ENCODE measurements at regions not wholly inside any gene's neighbourhood (a gene's known extent, or its start where the extent isn't known, plus 50 kb on each side); places are given as distances from the start of the nearest gene placed in this dataset.

DNA sequence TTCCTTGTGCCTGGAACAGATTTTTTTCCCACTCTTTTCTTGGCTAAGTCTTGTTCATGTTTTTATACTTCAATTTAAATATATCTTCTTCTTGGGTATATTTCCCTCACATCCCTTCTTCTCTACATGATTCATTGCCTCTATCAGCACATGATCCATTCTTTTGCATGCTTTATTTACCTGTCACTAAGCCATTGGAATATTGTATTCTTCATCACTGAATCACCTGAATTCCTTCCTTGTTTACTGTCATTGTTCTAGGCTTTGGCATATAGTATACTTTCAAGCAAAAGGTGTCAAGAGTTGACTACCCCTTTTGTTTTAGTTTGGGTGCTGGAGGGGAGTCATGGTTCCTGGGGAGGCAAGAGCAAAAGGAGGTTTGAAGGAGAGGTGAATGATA lies 464.5 kb upstream of the LRRC7 start:
- H3K79me2 ChIP-seq (ENCODE audit: insufficient read depth, low read length) = no peaks in the 10 kb centered on the region
- H3F3A ChIP-seq (ENCODE audit: insufficient read depth, low read length) = no peaks in the 10 kb centered on the region
- no peak overlapping the region for H3K4me2 ChIP-seq (ENCODE audit: low read length)
- TF ChIP-seq EZH2 (IDR thresholded peaks at IDR 0.05; ENCODE audit: borderline replicate concordance, low read length) = no peak
- no peak for TF ChIP-seq CTCF (IDR thresholded peaks at IDR 0.05; ENCODE audit: low read length)
- H3K27ac ChIP-seq (ENCODE audit: low read depth, low read length, poor library complexity, severe bottlenecking) = no peak overlapping the region
- no peaks in the 10 kb centered on the region for H3K27me3 ChIP-seq (ENCODE audit: insufficient read depth, low read length)
- no peaks in the 10 kb centered on the region for H3K9me2 ChIP-seq (ENCODE audit: low read depth, low read length)
- no peaks in the 10 kb centered on the region for H3K9me3 ChIP-seq (ENCODE audit: low read length)
- no peak overlapping the region for H3K4me3 ChIP-seq (ENCODE audit: low read depth, low read length, poor library complexity, severe bottlenecking)
- no peak overlapping the region for H3K9ac ChIP-seq (ENCODE audit: low read length)
- no peaks in the 10 kb centered on the region for H3K4me1 ChIP-seq (ENCODE audit: insufficient read depth, low read length, severe bottlenecking)
- no peaks in the 10 kb centered on the region for H3K36me3 ChIP-seq (ENCODE audit: insufficient read depth, low read length)
- H4K20me1 ChIP-seq (ENCODE audit: insufficient read depth, low read length) = no peaks in the 10 kb centered on the region
- no peak overlapping the region for H2AFZ ChIP-seq (ENCODE audit: low read length)

- no peaks in the 10 kb centered on the region for H3K9me2 ChIP-seq (ENCODE audit: low read depth, low read length)
- H3K9ac ChIP-seq (ENCODE audit: low read length) = no peak overlapping the region
- no peaks in the 10 kb centered on the region for H3K4me1 ChIP-seq (ENCODE audit: insufficient read depth, low read length, severe bottlenecking)
- no peaks in the 10 kb centered on the region for H3K9me3 ChIP-seq (ENCODE audit: low read length)
- H3F3A ChIP-seq (ENCODE audit: insufficient read depth, low read length) = no peaks in the 10 kb centered on the region
- H3K27ac ChIP-seq (ENCODE audit: low read depth, low read length, poor library complexity, severe bottlenecking) = no peak overlapping the region
- H3K27me3 ChIP-seq (ENCODE audit: insufficient read depth, low read length) = no peaks in the 10 kb centered on the region
- TF ChIP-seq CTCF (IDR thresholded peaks at IDR 0.05; ENCODE audit: low read length) = no peak
- no peak for TF ChIP-seq EZH2 (IDR thresholded peaks at IDR 0.05; ENCODE audit: borderline replicate concordance, low read length)
- no peak overlapping the region for H3K4me2 ChIP-seq (ENCODE audit: low read length)
- H3K79me2 ChIP-seq (ENCODE audit: insufficient read depth, low read length) = no peaks in the 10 kb centered on the region
- no peaks in the 10 kb centered on the region for H4K20me1 ChIP-seq (ENCODE audit: insufficient read depth, low read length)
- H3K4me3 ChIP-seq (ENCODE audit: low read depth, low read length, poor library complexity, severe bottlenecking) = no peak overlapping the region
- no peaks in the 10 kb centered on the region for H3K36me3 ChIP-seq (ENCODE audit: insufficient read depth, low read length)
- no peak overlapping the region for H2AFZ ChIP-seq (ENCODE audit: low read length)
Observed at GRCh38 chr1:69103705-69104385, 463.9 kb upstream of the LRRC7 start.

GRCh38 chr1:69104894-69105293 lies 462.8 kb upstream of the LRRC7 start:
- Histone ChIP-seq H3K79me2 (ENCODE audit: insufficient read depth, low read length) (no peaks in the 10 kb centered on the region), H3K4me1 (ENCODE audit: insufficient read depth, low read length, severe bottlenecking) (no peaks in the 10 kb centered on the region), H3K4me3 (ENCODE audit: low read depth, low read length, poor library complexity, severe bottlenecking) (no peak overlapping the region), H2AFZ (ENCODE audit: low read length) (no peak overlapping the region), H3K9me3 (ENCODE audit: low read length) (no peaks in the 10 kb centered on the region), H3F3A (ENCODE audit: insufficient read depth, low read length) (no peaks in the 10 kb centered on the region), H3K4me2 (ENCODE audit: low read length) (no peak overlapping the region), H3K27ac (ENCODE audit: low read depth, low read length, poor library complexity, severe bottlenecking) (no peak overlapping the region), H3K27me3 (ENCODE audit: insufficient read depth, low read length) (no peaks in the 10 kb centered on the region), H3K9ac (ENCODE audit: low read length) (no peak overlapping the region), H4K20me1 (ENCODE audit: insufficient read depth, low read length) (no peaks in the 10 kb centered on the region), H3K9me2 (ENCODE audit: low read depth, low read length) (no peaks in the 10 kb centered on the region), H3K36me3 (ENCODE audit: insufficient read depth, low read length) (no peaks in the 10 kb centered on the region)
- TF ChIP-seq CTCF (IDR thresholded peaks at IDR 0.05; ENCODE audit: low read length) (no peak), EZH2 (IDR thresholded peaks at IDR 0.05; ENCODE audit: borderline replicate concordance, low read length) (no peak)
